Panc1 (cell line): ENCODE measurements at regions not wholly inside any gene's neighbourhood (a gene's known extent, or its start where the extent isn't known, plus 50 kb on each side); places are given as distances from the start of the nearest gene placed in this dataset.
"Not testable (repeated sequence)": the region's sequence is repeated elsewhere in the genome, so short reads cannot be mapped to it uniquely, and the experiment has no call there.

Experiments used
- ATAC-seq: fragments of 200-7000 bp; cut with Tn5 transposase; 2 replicates; pipeline ENCODE4 v1.9.1; 2020; ENCODE audit warnings: mild to moderate bottlenecking, moderate library complexity
- BruUV-seq: library from RNA; stranded (reverse); fragments of 400-500 nt; replicated peaks from 2 replicates; lab custom pipeline; 2021; lab: Mats Ljungman, UMichigan
- CTCF ChIA-PET: fragments of 300-600 bp; sonication (Branson Sonifier 250); formaldehyde crosslinking; loops from one replicate; lab custom pipeline; 2022; ENCODE audit warnings: antibody characterized with exemption; lab: Charles Lee
- POLR2A ChIA-PET: fragments of 300-600 bp; sonication (Branson Sonifier 250); formaldehyde crosslinking; loops from one replicate; lab custom pipeline; 2022; ENCODE audit warnings: antibody characterized with exemption; lab: Charles Lee
- DNase-seq: peaks from one replicate; pipeline ENCODE4 v3.0.0-alpha.2; 2010; ENCODE audit warnings: low read depth, low spot score
- H3K27ac ChIP-seq: 2 replicates; pipeline ENCODE4 v1.5.1; 2011; ENCODE audit warnings: mild to moderate bottlenecking, low read length, inconsistent platforms
- H3K27me3 ChIP-seq: fragments of 200-500 bp; sonication (Bioruptor generic); 2 replicates; pipeline ENCODE4 v1.6.0; 2014; ENCODE audit warnings: low read length, inconsistent platforms; ENCODE audit not compliant: control insufficient read depth, insufficient read depth
- H3K36me3 ChIP-seq: fragments of 200-500 bp; sonication (Bioruptor generic); 2 replicates; pipeline ENCODE4 v1.5.1; 2014; ENCODE audit warnings: inconsistent platforms, mild to moderate bottlenecking, low read length, moderate library complexity; ENCODE audit not compliant: control insufficient read depth, insufficient read depth
- H3K4me1 ChIP-seq: 2 replicates; pipeline ENCODE4 v1.5.1; 2011; ENCODE audit warnings: inconsistent platforms, mild to moderate bottlenecking, low read length, moderate library complexity; ENCODE audit not compliant: control insufficient read depth, insufficient read depth
- H3K4me3 ChIP-seq, 2 experiments: 2 replicates each; pipeline ENCODE4 v1.5.1; 2011 to 2012; ENCODE audit warnings: low read depth in 2 of 2, low read length in 2 of 2, mild to moderate bottlenecking in 2 of 2, inconsistent platforms in 1 of 2, moderate library complexity in 1 of 2
- H3K9me3 ChIP-seq: fragments of 200-500 bp; sonication (Bioruptor generic); 2 replicates; pipeline ENCODE4 v1.5.1; 2014; ENCODE audit warnings: low read depth, mild to moderate bottlenecking, inconsistent platforms, low read length, moderate library complexity; ENCODE audit not compliant: control insufficient read depth, insufficient read depth
- POLR2AphosphoS5 ChIP-seq: IDR thresholded peaks from 2 replicates; pipeline ENCODE4 v1.6.1; 2012; ENCODE audit warnings: mild to moderate bottlenecking, low read depth, low read length, moderate library complexity
- SIN3A ChIP-seq: IDR thresholded peaks from 2 replicates; pipeline ENCODE4 v1.6.1; 2012; ENCODE audit warnings: low read depth, mild to moderate bottlenecking, low read length, moderate library complexity, borderline replicate concordance; ENCODE audit not compliant: insufficient read depth
- TCF7L2 ChIP-seq: IDR thresholded peaks from 2 replicates; pipeline ENCODE4 v1.6.1; 2011; ENCODE audit warnings: mild to moderate bottlenecking, low read depth, low read length, inconsistent platforms
- in situ Hi-C: cut with HindIII; loops from 2 replicates; pipeline ENCODE4 v1.10.0; 2016; ENCODE audit warnings: low sequenced_read_pairs, low pct_unique_long_range_greater_than_20kb
- intact Hi-C: fragments of 100-400 bp; cut with micrococcal nuclease; formaldehyde crosslinking; loops from one replicate; pipeline ENCODE4 v1.10.0; 2022; ENCODE audit not compliant: unreplicated experiment
- TF ChIP-seq, protein P1 (sequence below): fragments of 450-650 bp; IDR thresholded peaks from 2 replicates; pipeline ENCODE4 v1.5.1; 2017; ENCODE audit warnings: mild to moderate bottlenecking
- TF ChIP-seq, protein P2 (sequence below), 2 experiments: IDR thresholded peaks; 2 replicates each; pipeline ENCODE4 v1.6.1; 2011 to 2012; ENCODE audit warnings: low read depth in 2 of 2, control low read depth in 1 of 2, low read length in 1 of 2, mild to moderate bottlenecking in 1 of 2, moderate library complexity in 1 of 2; ENCODE audit not compliant: insufficient read depth in 1 of 2

DNA sequence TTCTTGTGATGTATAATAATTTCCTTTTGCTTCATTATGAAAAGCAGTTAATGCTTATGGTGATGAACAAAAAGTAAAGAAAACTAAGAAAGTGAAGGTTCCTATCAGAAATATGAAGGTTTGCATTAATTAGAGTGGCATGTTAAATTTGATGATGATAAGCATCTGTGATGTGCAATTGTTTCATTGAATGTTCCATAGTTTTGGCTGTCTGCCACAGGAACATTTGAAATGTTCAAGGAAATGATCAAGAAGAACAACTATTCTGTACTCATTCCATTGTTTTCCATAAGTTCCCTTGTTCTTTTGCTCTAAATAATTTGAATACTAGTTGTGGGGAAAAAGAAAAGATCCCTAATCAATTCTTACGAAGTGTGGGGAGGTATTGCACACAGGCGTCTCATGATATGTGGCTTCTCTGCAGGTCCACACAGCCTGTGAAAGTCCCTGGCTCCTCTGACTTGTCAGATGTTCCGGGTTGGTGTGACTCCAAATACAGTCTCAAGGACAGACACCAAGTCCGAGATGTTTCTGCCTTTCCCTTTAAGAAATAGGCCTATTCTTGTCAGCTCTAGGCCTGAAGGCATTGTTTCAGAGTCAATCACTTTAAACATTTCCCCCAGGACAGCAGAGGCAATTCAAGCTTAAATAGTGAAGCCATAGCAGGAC is 152.6 kb upstream of the MAST4 start:
- Histone ChIP-seq H3K36me3 (no peaks in the 10 kb centered on the region), H3K4me1 (no peaks in the 10 kb centered on the region), H3K9me3 (no peaks in the 10 kb centered on the region), H3K27me3 (no peaks in the 10 kb centered on the region), H3K27ac (no peak overlapping the region), H3K4me3 (no peak overlapping the region)
- CTCF ChIA-PET = no interaction called here
- POLR2A ChIA-PET = no interaction called here
- BruUV-seq = no TSS peak
- DNase-seq (no peak), ATAC-seq (no peak)
- intact Hi-C loops (no loop called here), in situ Hi-C loops (no loop called here)
- TF ChIP-seq TCF7L2 (no peak), POLR2AphosphoS5 (no peak), SIN3A (no peak)
- TF ChIP-seq, protein P1, sequence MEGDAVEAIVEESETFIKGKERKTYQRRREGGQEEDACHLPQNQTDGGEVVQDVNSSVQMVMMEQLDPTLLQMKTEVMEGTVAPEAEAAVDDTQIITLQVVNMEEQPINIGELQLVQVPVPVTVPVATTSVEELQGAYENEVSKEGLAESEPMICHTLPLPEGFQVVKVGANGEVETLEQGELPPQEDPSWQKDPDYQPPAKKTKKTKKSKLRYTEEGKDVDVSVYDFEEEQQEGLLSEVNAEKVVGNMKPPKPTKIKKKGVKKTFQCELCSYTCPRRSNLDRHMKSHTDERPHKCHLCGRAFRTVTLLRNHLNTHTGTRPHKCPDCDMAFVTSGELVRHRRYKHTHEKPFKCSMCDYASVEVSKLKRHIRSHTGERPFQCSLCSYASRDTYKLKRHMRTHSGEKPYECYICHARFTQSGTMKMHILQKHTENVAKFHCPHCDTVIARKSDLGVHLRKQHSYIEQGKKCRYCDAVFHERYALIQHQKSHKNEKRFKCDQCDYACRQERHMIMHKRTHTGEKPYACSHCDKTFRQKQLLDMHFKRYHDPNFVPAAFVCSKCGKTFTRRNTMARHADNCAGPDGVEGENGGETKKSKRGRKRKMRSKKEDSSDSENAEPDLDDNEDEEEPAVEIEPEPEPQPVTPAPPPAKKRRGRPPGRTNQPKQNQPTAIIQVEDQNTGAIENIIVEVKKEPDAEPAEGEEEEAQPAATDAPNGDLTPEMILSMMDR = no peak
- TF ChIP-seq, protein P2, sequence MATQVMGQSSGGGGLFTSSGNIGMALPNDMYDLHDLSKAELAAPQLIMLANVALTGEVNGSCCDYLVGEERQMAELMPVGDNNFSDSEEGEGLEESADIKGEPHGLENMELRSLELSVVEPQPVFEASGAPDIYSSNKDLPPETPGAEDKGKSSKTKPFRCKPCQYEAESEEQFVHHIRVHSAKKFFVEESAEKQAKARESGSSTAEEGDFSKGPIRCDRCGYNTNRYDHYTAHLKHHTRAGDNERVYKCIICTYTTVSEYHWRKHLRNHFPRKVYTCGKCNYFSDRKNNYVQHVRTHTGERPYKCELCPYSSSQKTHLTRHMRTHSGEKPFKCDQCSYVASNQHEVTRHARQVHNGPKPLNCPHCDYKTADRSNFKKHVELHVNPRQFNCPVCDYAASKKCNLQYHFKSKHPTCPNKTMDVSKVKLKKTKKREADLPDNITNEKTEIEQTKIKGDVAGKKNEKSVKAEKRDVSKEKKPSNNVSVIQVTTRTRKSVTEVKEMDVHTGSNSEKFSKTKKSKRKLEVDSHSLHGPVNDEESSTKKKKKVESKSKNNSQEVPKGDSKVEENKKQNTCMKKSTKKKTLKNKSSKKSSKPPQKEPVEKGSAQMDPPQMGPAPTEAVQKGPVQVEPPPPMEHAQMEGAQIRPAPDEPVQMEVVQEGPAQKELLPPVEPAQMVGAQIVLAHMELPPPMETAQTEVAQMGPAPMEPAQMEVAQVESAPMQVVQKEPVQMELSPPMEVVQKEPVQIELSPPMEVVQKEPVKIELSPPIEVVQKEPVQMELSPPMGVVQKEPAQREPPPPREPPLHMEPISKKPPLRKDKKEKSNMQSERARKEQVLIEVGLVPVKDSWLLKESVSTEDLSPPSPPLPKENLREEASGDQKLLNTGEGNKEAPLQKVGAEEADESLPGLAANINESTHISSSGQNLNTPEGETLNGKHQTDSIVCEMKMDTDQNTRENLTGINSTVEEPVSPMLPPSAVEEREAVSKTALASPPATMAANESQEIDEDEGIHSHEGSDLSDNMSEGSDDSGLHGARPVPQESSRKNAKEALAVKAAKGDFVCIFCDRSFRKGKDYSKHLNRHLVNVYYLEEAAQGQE (IDR thresholded peaks at IDR 0.05; ENCODE audit: insufficient read depth in 1 of 2, low read depth in 2 of 2, low read length in 1 of 2) = no peak

DNA sequence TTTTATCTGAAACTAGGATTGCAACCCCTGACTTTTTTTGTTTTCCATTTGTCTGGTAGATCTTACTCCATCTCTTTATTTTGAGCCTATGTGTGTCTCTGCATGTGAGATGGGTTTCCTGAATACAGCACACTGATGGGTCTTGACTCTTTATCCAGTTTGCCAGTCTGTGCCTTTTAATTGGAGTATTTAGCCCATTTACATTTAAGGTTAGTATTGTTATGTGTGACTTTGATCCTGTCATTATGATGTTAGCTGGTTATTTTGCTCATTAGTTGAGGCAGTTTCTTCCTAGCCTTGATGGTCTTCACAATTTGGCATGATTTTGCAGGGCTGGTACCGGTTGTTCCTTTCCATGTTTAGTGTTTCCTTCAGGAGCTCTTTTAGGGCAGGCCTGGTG is 148.1 kb upstream of the MAST4 start:
- H3K9me3 ChIP-seq, DNase-seq, ATAC-seq, POLR2A ChIA-PET, intact Hi-C loops, H3K27ac ChIP-seq, H3K27me3 ChIP-seq, in situ Hi-C loops, BruUV-seq, CTCF ChIA-PET, H3K36me3 ChIP-seq, H3K4me1 ChIP-seq, H3K4me3 ChIP-seq: not testable (repeated sequence)

DNA sequence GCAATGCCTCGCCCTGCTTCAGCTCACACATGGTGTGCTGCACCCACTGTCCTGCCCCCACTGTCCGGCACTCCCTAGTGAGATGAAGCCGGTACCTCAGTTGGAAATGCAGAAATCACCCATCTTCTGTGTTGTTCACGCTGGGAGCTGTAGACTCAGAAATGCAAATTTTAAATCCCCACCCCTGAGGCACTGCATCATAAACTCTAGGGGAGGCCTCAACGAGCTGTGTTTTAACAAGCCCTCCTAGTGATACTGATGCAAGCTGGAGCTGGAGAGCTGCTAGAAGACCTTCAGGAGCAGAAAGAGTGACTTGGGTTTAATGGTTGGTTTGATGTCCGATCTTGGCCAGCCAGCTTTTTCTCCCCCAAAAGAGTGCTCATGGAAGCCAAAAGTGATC is 146.0 kb upstream of the MAST4 start:
- ATAC-seq = no peak

More for the DNA sequence above, 146.0 kb upstream of the MAST4 start:
- in situ Hi-C loops (no loop called here), intact Hi-C loops (no loop called here)
- Histone ChIP-seq H3K9me3 (no peaks in the 10 kb centered on the region), H3K4me1 (no peaks in the 10 kb centered on the region), H3K36me3 (no peaks in the 10 kb centered on the region), H3K27me3 (no peaks in the 10 kb centered on the region), H3K27ac (no peak overlapping the region), H3K4me3 (no peak overlapping the region)
- TF ChIP-seq, protein P2 (IDR thresholded peaks at IDR 0.05; ENCODE audit: insufficient read depth in 1 of 2, low read depth in 2 of 2, low read length in 1 of 2) = no peak
- TF ChIP-seq POLR2AphosphoS5 = no peak
- TF ChIP-seq, protein P1 = no peak
- TF ChIP-seq SIN3A = no peak
- no peak for TF ChIP-seq TCF7L2
- ChIA-PET POLR2A (no interaction called here), CTCF (no interaction called here)
- BruUV-seq = no TSS peak
- no peak for DNase-seq
